ENCODE measurements at regions not wholly inside any gene's neighbourhood (a gene's known extent, or its start where the extent isn't known, plus 50 kb on each side); places are given as distances from the start of the nearest gene placed in this dataset.

GRCh38 chr2:67797801-67798540 lies 264.8 kb downstream of the C1D start:
- H3K27ac ChIP-seq (ENCODE audit: low read length), result no peak overlapping the region
- H3K4me1 ChIP-seq (ENCODE audit: insufficient read depth, low read length), result no peaks in the 10 kb centered on the region
- H3K9me3 ChIP-seq (ENCODE audit: insufficient read depth, low read length, severe bottlenecking), result no peaks in the 10 kb centered on the region
- H2AFZ ChIP-seq (ENCODE audit: low read depth, low read length), result no peak overlapping the region
- peaks cover 3% of the 10 kb centered on the region for H3K27me3 ChIP-seq (ENCODE audit: insufficient read depth, low read length, poor library complexity)
- H3K4me3 ChIP-seq (ENCODE audit: low read depth in 1 of 2, low read length in 2 of 2), result no peak overlapping the region
- H4K20me1 ChIP-seq (ENCODE audit: insufficient read depth, low read length), result no peaks in the 10 kb centered on the region
- DNase-seq (no peak), ATAC-seq (ENCODE audit: insufficient read depth, low read depth) (no peak)
- no peak for TF ChIP-seq CTCF (IDR thresholded peaks at IDR 0.05; ENCODE audit: borderline replicate concordance, extremely low read depth, low read length, poor library complexity, severe bottlenecking)
- TF ChIP-seq EZH2 (IDR thresholded peaks at IDR 0.05; ENCODE audit: borderline replicate concordance, low read depth, low read length, severe bottlenecking), result no peak
- no peak overlapping the region for H3K4me2 ChIP-seq (ENCODE audit: insufficient read depth, low read length)
- no peaks in the 10 kb centered on the region for H3K36me3 ChIP-seq (ENCODE audit: insufficient read depth, low read length)
- H3K9ac ChIP-seq (ENCODE audit: low read depth, low read length), result no peak overlapping the region
- no peaks in the 10 kb centered on the region for H3K79me2 ChIP-seq (ENCODE audit: insufficient read depth, low read length)

GRCh38 chr2:67798541-67799160 lies 264.2 kb downstream of the C1D start:
- Histone ChIP-seq H3K4me2 (ENCODE audit: insufficient read depth, low read length) (no peak overlapping the region), H3K27ac (ENCODE audit: low read length) (no peak overlapping the region), H3K9ac (ENCODE audit: low read depth, low read length) (no peak overlapping the region), H3K4me1 (ENCODE audit: insufficient read depth, low read length) (no peaks in the 10 kb centered on the region), H3K36me3 (ENCODE audit: insufficient read depth, low read length) (no peaks in the 10 kb centered on the region), H3K9me3 (ENCODE audit: insufficient read depth, low read length, severe bottlenecking) (no peaks in the 10 kb centered on the region), H4K20me1 (ENCODE audit: insufficient read depth, low read length) (no peaks in the 10 kb centered on the region), H3K79me2 (ENCODE audit: insufficient read depth, low read length) (no peaks in the 10 kb centered on the region), H2AFZ (ENCODE audit: low read depth, low read length) (no peak overlapping the region), H3K4me3 (ENCODE audit: low read depth in 1 of 2, low read length in 2 of 2) (no peak overlapping the region), H3K27me3 (ENCODE audit: insufficient read depth, low read length, poor library complexity) (peaks cover 3% of the 10 kb centered on the region)
- DNase-seq, result no peak
- TF ChIP-seq EZH2 (IDR thresholded peaks at IDR 0.05; ENCODE audit: borderline replicate concordance, low read depth, low read length, severe bottlenecking), result no peak
- no peak for TF ChIP-seq CTCF (IDR thresholded peaks at IDR 0.05; ENCODE audit: borderline replicate concordance, extremely low read depth, low read length, poor library complexity, severe bottlenecking)
- no peak for ATAC-seq (ENCODE audit: insufficient read depth, low read depth)

GRCh38 chr2:67799886-67800285 lies 262.9 kb downstream of the C1D start:
- H3K36me3 ChIP-seq (ENCODE audit: insufficient read depth, low read length), result no peaks in the 10 kb centered on the region
- DNase-seq, result no peak
- H3K4me3 ChIP-seq (ENCODE audit: low read depth in 1 of 2, low read length in 2 of 2), result no peak overlapping the region
- ATAC-seq (ENCODE audit: insufficient read depth, low read depth), result no peak
- H4K20me1 ChIP-seq (ENCODE audit: insufficient read depth, low read length), result no peaks in the 10 kb centered on the region
- no peak overlapping the region for H3K9ac ChIP-seq (ENCODE audit: low read depth, low read length)
- no peak overlapping the region for H3K27ac ChIP-seq (ENCODE audit: low read length)
- no peaks in the 10 kb centered on the region for H3K9me3 ChIP-seq (ENCODE audit: insufficient read depth, low read length, severe bottlenecking)
- peaks cover 3% of the 10 kb centered on the region for H3K27me3 ChIP-seq (ENCODE audit: insufficient read depth, low read length, poor library complexity)
- no peak overlapping the region for H3K4me2 ChIP-seq (ENCODE audit: insufficient read depth, low read length)
- no peaks in the 10 kb centered on the region for H3K4me1 ChIP-seq (ENCODE audit: insufficient read depth, low read length)
- no peak overlapping the region for H2AFZ ChIP-seq (ENCODE audit: low read depth, low read length)
- no peak for TF ChIP-seq CTCF (IDR thresholded peaks at IDR 0.05; ENCODE audit: borderline replicate concordance, extremely low read depth, low read length, poor library complexity, severe bottlenecking)
- TF ChIP-seq EZH2 (IDR thresholded peaks at IDR 0.05; ENCODE audit: borderline replicate concordance, low read depth, low read length, severe bottlenecking), result no peak
- no peaks in the 10 kb centered on the region for H3K79me2 ChIP-seq (ENCODE audit: insufficient read depth, low read length)

All from DND-41 (cell line).